ENCODE measurements at regions not wholly inside any gene's neighbourhood (a gene's known extent, or its start where the extent isn't known, plus 50 kb on each side); places are given as distances from the start of the nearest gene placed in this dataset.
A peak's percentile ranks its signal among the peaks of the same experiment; 100 is the strongest.

GRCh38 chr3:74750901-74751300 is 136.4 kb upstream of the CNTN3 start:
- no CpG with 5 or more reads among the region's 4 CpGs for WGBS, 2 donors (ENCODE audit: extremely low coverage in 2 of 2, insufficient read length in 2 of 2, insufficient replicate concordance in 1 of 2)
- Histone ChIP-seq H3K9ac (ENCODE audit: low read depth, low read length, poor library complexity) (peak overlapping the region; percentile 30), H3K9me3 (replicated peaks in 1 of 2; ENCODE audit: control insufficient read depth in 2 of 2, insufficient read depth in 1 of 2, low read depth in 1 of 2, low read length in 2 of 2) (no peaks in the 10 kb centered on the region), H4K8ac (ENCODE audit: low read depth, low read length) (no peak overlapping the region), H3K79me1 (ENCODE audit: low read depth, low read length) (no peaks in the 10 kb centered on the region), H3K27ac (replicated peaks; ENCODE audit: low read length) (no peak overlapping the region), H3K4me1 (ENCODE audit: control insufficient read depth in 2 of 2, insufficient read depth in 1 of 2, low read depth in 1 of 2, low read length in 2 of 2) (peaks cover 0 to 1% of the 10 kb centered on the region in 2 donors), H3K4me2 (ENCODE audit: insufficient read depth, low read length, poor library complexity, severe bottlenecking) (no peak overlapping the region), H3K18ac (ENCODE audit: low read length) (peak overlapping the region; percentile 27), H3K4me3 (ENCODE audit: low read length in 2 of 2) (no peak overlapping the region), H4K91ac (ENCODE audit: low read depth, low read length, poor library complexity) (no peak overlapping the region), H2BK120ac (ENCODE audit: low read depth, low read length) (no peak overlapping the region), H2AFZ (ENCODE audit: low read length) (peak overlapping the region; percentile 67), H3K36me3 (replicated peaks in 1 of 2; ENCODE audit: control insufficient read depth in 2 of 2, insufficient read depth in 2 of 2, low read length in 2 of 2) (no peaks in the 10 kb centered on the region), H3K4ac (ENCODE audit: low read length) (no peak overlapping the region), H3K23ac (ENCODE audit: low read depth, low read length, poor library complexity) (no peak overlapping the region), H2BK15ac (ENCODE audit: low read length) (peak overlapping the region; percentile 18), H3K14ac (ENCODE audit: low read length) (no peak overlapping the region), H2AK5ac (ENCODE audit: low read depth, low read length) (peak overlapping the region; percentile 52), H3K27me3 (ENCODE audit: control insufficient read depth in 3 of 3, insufficient read depth in 3 of 3, low read depth in 1 of 3, low read length in 3 of 3) (no peaks in the 10 kb centered on the region), H2BK12ac (ENCODE audit: low read length) (no peak overlapping the region), H2BK5ac (ENCODE audit: low read length) (no peak overlapping the region)
- DNase-seq (ENCODE audit: low spot score): no peak

DNA sequence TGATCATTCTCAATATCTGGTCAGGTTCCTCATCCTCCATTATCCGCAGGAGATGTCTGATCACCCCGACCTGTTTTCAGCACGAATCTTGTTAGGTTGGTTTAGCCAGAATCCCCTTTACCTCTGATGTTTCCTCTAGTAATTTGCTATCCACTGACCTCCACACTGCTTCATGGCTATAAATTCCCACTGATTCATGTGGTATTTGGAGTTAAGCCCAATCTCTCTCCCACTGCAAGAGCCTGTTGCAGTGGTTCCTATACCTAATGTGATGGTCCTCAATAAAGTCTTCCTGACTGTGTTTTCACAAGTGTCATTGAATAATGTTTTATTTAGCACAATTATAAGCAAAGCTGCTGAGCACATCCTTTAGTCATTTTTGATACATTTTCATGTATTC is 124.8 kb upstream of the CNTN3 start:
- no peaks in the 10 kb centered on the region for H3K79me1 ChIP-seq (ENCODE audit: low read depth, low read length)
- no peak overlapping the region for H2AK5ac ChIP-seq (ENCODE audit: low read depth, low read length)
- H2BK15ac ChIP-seq (ENCODE audit: low read length): no peak overlapping the region
- no peak overlapping the region for H4K91ac ChIP-seq (ENCODE audit: low read depth, low read length, poor library complexity)
- DNase-seq (ENCODE audit: low spot score): no peak
- no peak overlapping the region for H2AFZ ChIP-seq (ENCODE audit: low read length)
- H3K9ac ChIP-seq (ENCODE audit: low read depth, low read length, poor library complexity): no peak overlapping the region
- no peaks in the 10 kb centered on the region for H3K36me3 ChIP-seq (replicated peaks in 1 of 2; ENCODE audit: control insufficient read depth in 2 of 2, insufficient read depth in 2 of 2, low read length in 2 of 2)
- H3K9me3 ChIP-seq (replicated peaks in 1 of 2; ENCODE audit: control insufficient read depth in 2 of 2, insufficient read depth in 1 of 2, low read depth in 1 of 2, low read length in 2 of 2): no peaks in the 10 kb centered on the region
- H3K18ac ChIP-seq (ENCODE audit: low read length): no peak overlapping the region
- H3K23ac ChIP-seq (ENCODE audit: low read depth, low read length, poor library complexity): no peak overlapping the region
- H2BK120ac ChIP-seq (ENCODE audit: low read depth, low read length): no peak overlapping the region
- H3K4ac ChIP-seq (ENCODE audit: low read length): no peak overlapping the region
- no peak overlapping the region for H3K14ac ChIP-seq (ENCODE audit: low read length)
- no peaks in the 10 kb centered on the region for H3K4me1 ChIP-seq (ENCODE audit: control insufficient read depth in 2 of 2, insufficient read depth in 1 of 2, low read depth in 1 of 2, low read length in 2 of 2)
- no peaks in the 10 kb centered on the region for H3K27me3 ChIP-seq (ENCODE audit: control insufficient read depth in 3 of 3, insufficient read depth in 3 of 3, low read depth in 1 of 3, low read length in 3 of 3)
- no peak overlapping the region for H3K4me3 ChIP-seq (ENCODE audit: low read length in 2 of 2)
- no peak overlapping the region for H2BK12ac ChIP-seq (ENCODE audit: low read length)
- H3K27ac ChIP-seq (replicated peaks; ENCODE audit: low read length): no peak overlapping the region
- no peak overlapping the region for H4K8ac ChIP-seq (ENCODE audit: low read depth, low read length)
- WGBS, 2 donors (ENCODE audit: extremely low coverage in 2 of 2, insufficient read length in 2 of 2, insufficient replicate concordance in 1 of 2): no CpG with 5 or more reads among the region's 3 CpGs
- H2BK5ac ChIP-seq (ENCODE audit: low read length): no peak overlapping the region
- no peak overlapping the region for H3K4me2 ChIP-seq (ENCODE audit: insufficient read depth, low read length, poor library complexity, severe bottlenecking)

GRCh38 chr3:74722211-74722610 is 107.8 kb upstream of the CNTN3 start:
- H3K23ac ChIP-seq (ENCODE audit: low read depth, low read length, poor library complexity): no peak overlapping the region
- no peak overlapping the region for H3K4ac ChIP-seq (ENCODE audit: low read length)
- H3K9ac ChIP-seq (ENCODE audit: low read depth, low read length, poor library complexity): no peak overlapping the region
- no peak overlapping the region for H2BK5ac ChIP-seq (ENCODE audit: low read length)
- H3K4me1 ChIP-seq (ENCODE audit: control insufficient read depth in 2 of 2, insufficient read depth in 1 of 2, low read depth in 1 of 2, low read length in 2 of 2): no peaks in the 10 kb centered on the region
- no peak overlapping the region for H3K27ac ChIP-seq (replicated peaks; ENCODE audit: low read length)
- H3K4me3 ChIP-seq (ENCODE audit: low read length in 2 of 2): no peak overlapping the region
- H3K9me3 ChIP-seq (replicated peaks in 1 of 2; ENCODE audit: control insufficient read depth in 2 of 2, insufficient read depth in 1 of 2, low read depth in 1 of 2, low read length in 2 of 2): peaks cover 0 to 8% of the 10 kb centered on the region in 2 donors
- no peak overlapping the region for H2BK120ac ChIP-seq (ENCODE audit: low read depth, low read length)
- H3K36me3 ChIP-seq (replicated peaks in 1 of 2; ENCODE audit: control insufficient read depth in 2 of 2, insufficient read depth in 2 of 2, low read length in 2 of 2): no peaks in the 10 kb centered on the region
- no peak overlapping the region for H3K4me2 ChIP-seq (ENCODE audit: insufficient read depth, low read length, poor library complexity, severe bottlenecking)
- H3K27me3 ChIP-seq (ENCODE audit: control insufficient read depth in 3 of 3, insufficient read depth in 3 of 3, low read depth in 1 of 3, low read length in 3 of 3): no peaks in the 10 kb centered on the region
- H4K91ac ChIP-seq (ENCODE audit: low read depth, low read length, poor library complexity): no peak overlapping the region
- DNase-seq (ENCODE audit: low spot score): no peak
- no peak overlapping the region for H2BK15ac ChIP-seq (ENCODE audit: low read length)
- H2AK5ac ChIP-seq (ENCODE audit: low read depth, low read length): no peak overlapping the region
- H2AFZ ChIP-seq (ENCODE audit: low read length): no peak overlapping the region
- no peak overlapping the region for H3K18ac ChIP-seq (ENCODE audit: low read length)
- H3K79me1 ChIP-seq (ENCODE audit: low read depth, low read length): no peaks in the 10 kb centered on the region
- no peak overlapping the region for H4K8ac ChIP-seq (ENCODE audit: low read depth, low read length)
- H3K14ac ChIP-seq (ENCODE audit: low read length): no peak overlapping the region
- no peak overlapping the region for H2BK12ac ChIP-seq (ENCODE audit: low read length)

GRCh38 chr3:74713977-74714376 is 99.5 kb upstream of the CNTN3 start:
- peak overlapping the region; percentile 7 for H2AFZ ChIP-seq (ENCODE audit: low read length)
- H3K4ac ChIP-seq (ENCODE audit: low read length): no peak overlapping the region
- no peaks in the 10 kb centered on the region for H3K36me3 ChIP-seq (replicated peaks in 1 of 2; ENCODE audit: control insufficient read depth in 2 of 2, insufficient read depth in 2 of 2, low read length in 2 of 2)
- no peak overlapping the region for H3K4me2 ChIP-seq (ENCODE audit: insufficient read depth, low read length, poor library complexity, severe bottlenecking)
- no peak overlapping the region for H3K23ac ChIP-seq (ENCODE audit: low read depth, low read length, poor library complexity)
- no peaks in the 10 kb centered on the region for H3K79me1 ChIP-seq (ENCODE audit: low read depth, low read length)
- no peak for DNase-seq (ENCODE audit: low spot score)
- H2BK12ac ChIP-seq (ENCODE audit: low read length): no peak overlapping the region
- H3K4me1 ChIP-seq (ENCODE audit: control insufficient read depth in 2 of 2, insufficient read depth in 1 of 2, low read depth in 1 of 2, low read length in 2 of 2): no peaks in the 10 kb centered on the region
- no peak overlapping the region for H3K9ac ChIP-seq (ENCODE audit: low read depth, low read length, poor library complexity)
- no peak overlapping the region for H2BK120ac ChIP-seq (ENCODE audit: low read depth, low read length)
- no peaks in the 10 kb centered on the region for H3K9me3 ChIP-seq (replicated peaks in 1 of 2; ENCODE audit: control insufficient read depth in 2 of 2, insufficient read depth in 1 of 2, low read depth in 1 of 2, low read length in 2 of 2)
- H2BK15ac ChIP-seq (ENCODE audit: low read length): no peak overlapping the region
- WGBS, 2 donors (ENCODE audit: extremely low coverage in 2 of 2, insufficient read length in 2 of 2, insufficient replicate concordance in 1 of 2): no CpG with 5 or more reads among the region's 4 CpGs
- H3K18ac ChIP-seq (ENCODE audit: low read length): no peak overlapping the region
- H3K27ac ChIP-seq (replicated peaks; ENCODE audit: low read length): no peak overlapping the region
- H3K14ac ChIP-seq (ENCODE audit: low read length): no peak overlapping the region
- H3K27me3 ChIP-seq (ENCODE audit: control insufficient read depth in 3 of 3, insufficient read depth in 3 of 3, low read depth in 1 of 3, low read length in 3 of 3): no peaks in the 10 kb centered on the region
- H4K8ac ChIP-seq (ENCODE audit: low read depth, low read length): no peak overlapping the region
- no peak overlapping the region for H3K4me3 ChIP-seq (ENCODE audit: low read length in 2 of 2)
- no peak overlapping the region for H2BK5ac ChIP-seq (ENCODE audit: low read length)
- H4K91ac ChIP-seq (ENCODE audit: low read depth, low read length, poor library complexity): no peak overlapping the region
- H2AK5ac ChIP-seq (ENCODE audit: low read depth, low read length): no peak overlapping the region
